HepG2 (cell line): ENCODE measurements at regions not wholly inside any gene's neighbourhood (a gene's known extent, or its start where the extent isn't known, plus 50 kb on each side); places are given as distances from the start of the nearest gene placed in this dataset.

Source experiments
- ATAC-seq: fragments of 200-7000 bp; cut with Tn5 transposase; 3 replicates; pipeline ENCODE4 v1.9.1; 2020; ENCODE audit warnings: mild to moderate bottlenecking, moderate library complexity
- BruUV-seq: library from RNA; stranded (reverse); fragments of 400-500 nt; replicated peaks from 2 replicates; lab custom pipeline; 2021; lab: Mats Ljungman, UMichigan
- CTCF ChIA-PET: fragments of 300-600 bp; formaldehyde crosslinking; extraction: SDS; loops from one replicate; lab custom pipeline; 2021; ENCODE audit warnings: low total read pairs, inconsistent platforms, low intra/inter-chr PET ratio; lab: Yijun Ruan, JAX
- POLR2A ChIA-PET: fragments of 350-600 bp; sonication (Branson Sonifier 250); formaldehyde crosslinking; loops from one replicate; lab custom pipeline; 2020; ENCODE audit warnings: antibody characterized with exemption, inconsistent platforms; lab: Yijun Ruan, JAX
- DNase-seq: peaks from one replicate; pipeline ENCODE4 v3.0.0-alpha.2; 2015; ENCODE audit warnings: low spot score
- FAIRE-seq: peaks from 3 replicates; lab custom pipeline; 2011; peaks lifted over from hg19 to GRCh38; lab: Jason Lieb, UNC
- H2AFZ ChIP-seq: one replicate; pipeline ENCODE4 v1.6.1; 2011; ENCODE audit warnings: low read length, inconsistent platforms
- H3K27ac ChIP-seq: fragments of 300-600 bp; 3 replicates; pipeline ENCODE4 v1.8.0; 2011; ENCODE audit warnings: mixed run types, mild to moderate bottlenecking, mixed read lengths, low read length, inconsistent platforms; ENCODE audit not compliant: insufficient read depth; ENCODE audit errors: extremely low read length
- H3K27me3 ChIP-seq, 2 experiments: fragments of 200-600 bp in 1 of 2; 2 replicates in 1 of 2; 3 replicates in 1 of 2; pipeline versions ENCODE4 v1.6.0 to v1.8.0; 2011; ENCODE audit warnings: low read length in 2 of 2, mild to moderate bottlenecking in 2 of 2, moderate library complexity in 2 of 2, inconsistent platforms in 1 of 2; ENCODE audit not compliant: insufficient read depth in 2 of 2, control insufficient read depth in 1 of 2
- H3K36me3 ChIP-seq, 2 experiments: fragments of 200-600 bp in 1 of 2; replicated peaks in 1 of 2; 2 replicates in 1 of 2; 3 replicates in 1 of 2; pipeline versions ENCODE4 v1.5.1 to v1.8.0; 2011; ENCODE audit warnings: low read length in 2 of 2, inconsistent platforms in 1 of 2; ENCODE audit not compliant: insufficient read depth in 2 of 2, control insufficient read depth in 1 of 2
- H3K4me1 ChIP-seq: 2 replicates; pipeline ENCODE4 v1.5.1; 2012; ENCODE audit warnings: low read length, inconsistent platforms; ENCODE audit not compliant: insufficient read depth
- H3K4me2 ChIP-seq: 2 replicates; pipeline ENCODE4 v1.6.0; 2011; ENCODE audit warnings: low read depth, low read length, inconsistent platforms
- H3K4me3 ChIP-seq, 3 experiments: fragments of 200-600 bp in 1 of 3; sonication (generic), shearing (Covaris generic) in 1 of 3; replicated peaks in 1 of 3; 2 replicates each; pipeline ENCODE4 v1.5.1; 2011 to 2016; ENCODE audit warnings: low read length in 3 of 3, inconsistent platforms in 2 of 3, low read depth in 2 of 3, mild to moderate bottlenecking in 2 of 3, control low read depth in 1 of 3, mixed read lengths in 1 of 3; ENCODE audit not compliant: insufficient read depth in 1 of 3
- H3K79me2 ChIP-seq: one replicate; pipeline ENCODE4 v1.6.1; 2011; ENCODE audit warnings: low read length, inconsistent platforms; ENCODE audit not compliant: insufficient read depth
- H3K9ac ChIP-seq: 2 replicates; pipeline ENCODE4 v1.6.0; 2011; ENCODE audit warnings: mild to moderate bottlenecking, low read depth, low read length, inconsistent platforms; ENCODE audit not compliant: insufficient read depth
- H3K9me3 ChIP-seq: 2 replicates; pipeline ENCODE4 v1.5.1; 2012; ENCODE audit warnings: mild to moderate bottlenecking, low read length
- H4K20me1 ChIP-seq: 2 replicates; pipeline ENCODE4 v1.6.0; 2011; ENCODE audit warnings: inconsistent platforms, mild to moderate bottlenecking, low read length, moderate library complexity; ENCODE audit not compliant: insufficient read depth
- ATAD3A ChIP-seq: sonication (generic); formaldehyde crosslinking; IDR thresholded peaks from 2 replicates; pipeline ENCODE4 v1.4.0; 2020; ENCODE audit warnings: missing genetic modification reagents
- HDAC2 ChIP-seq: sonication (generic); formaldehyde crosslinking; IDR thresholded peaks from 2 replicates; pipeline ENCODE4 v1.4.0; 2020; ENCODE audit warnings: missing genetic modification reagents
- JUND ChIP-seq: sonication (generic); formaldehyde crosslinking; IDR thresholded peaks from 2 replicates; pipeline ENCODE4 v1.8.0; 2022; ENCODE audit warnings: mild to moderate bottlenecking, missing genetic modification reagents
- KLF12 ChIP-seq: sonication (generic); formaldehyde crosslinking; IDR thresholded peaks from 2 replicates; pipeline ENCODE4 v1.4.0; 2020; ENCODE audit warnings: missing genetic modification reagents, borderline replicate concordance
- KLF16 ChIP-seq, 2 experiments: sonication (generic) in 1 of 2; formaldehyde crosslinking in 1 of 2; IDR thresholded peaks; 2 replicates each; pipeline versions ENCODE4 v1.6.1 to v1.8.0; 2016 to 2023; ENCODE audit warnings: missing genetic modification reagents in 2 of 2, missing compliant biosample characterization in 1 of 2
- NRL ChIP-seq: sonication (generic); formaldehyde crosslinking; IDR thresholded peaks from 2 replicates; pipeline ENCODE4 v1.5.0; 2020; ENCODE audit warnings: missing genetic modification reagents, mild to moderate bottlenecking, moderate library complexity, borderline replicate concordance
- SRY ChIP-seq: sonication (generic); formaldehyde crosslinking; IDR thresholded peaks from 2 replicates; pipeline ENCODE4 v1.8.0; 2022; ENCODE audit warnings: mild to moderate bottlenecking, missing genetic modification reagents
- STAG1 ChIP-seq: sonication (generic); formaldehyde crosslinking; IDR thresholded peaks from 2 replicates; pipeline ENCODE4 v1.4.0; 2020; ENCODE audit warnings: missing genetic modification reagents
- YEATS2 ChIP-seq: sonication (generic); formaldehyde crosslinking; IDR thresholded peaks from 2 replicates; pipeline ENCODE4 v1.4.0; 2020; ENCODE audit warnings: missing genetic modification reagents, borderline replicate concordance
- ZBTB49 ChIP-seq: sonication (generic); formaldehyde crosslinking; IDR thresholded peaks from 2 replicates; pipeline ENCODE4 v1.4.0; 2020; ENCODE audit warnings: missing genetic modification reagents, borderline replicate concordance
- ZNF143 ChIP-seq: sonication (generic); formaldehyde crosslinking; IDR thresholded peaks from 2 replicates; pipeline ENCODE4 v1.4.0; 2020; ENCODE audit warnings: missing genetic modification reagents
- ZNF275 ChIP-seq: sonication (generic); formaldehyde crosslinking; IDR thresholded peaks from 2 replicates; pipeline ENCODE4 v1.8.0; 2022; ENCODE audit warnings: missing genetic modification reagents, mild to moderate bottlenecking, inconsistent platforms, borderline replicate concordance
- ZNF33B ChIP-seq: sonication (generic); formaldehyde crosslinking; IDR thresholded peaks from 2 replicates; pipeline ENCODE4 v1.5.1; 2020; ENCODE audit warnings: mild to moderate bottlenecking, missing genetic modification reagents
- ZNF563 ChIP-seq: sonication (generic); formaldehyde crosslinking; IDR thresholded peaks from 2 replicates; pipeline ENCODE4 v1.8.0; 2022; ENCODE audit warnings: mild to moderate bottlenecking, moderate library complexity, missing genetic modification reagents
- ZNF746 ChIP-seq: sonication (generic); formaldehyde crosslinking; IDR thresholded peaks from 2 replicates; pipeline ENCODE4 v1.8.0; 2022; ENCODE audit warnings: mild to moderate bottlenecking, missing genetic modification reagents
- ZNF747 ChIP-seq: sonication (generic); formaldehyde crosslinking; IDR thresholded peaks from 2 replicates; pipeline ENCODE4 v1.8.1; 2023; ENCODE audit warnings: missing genetic modification reagents, mild to moderate bottlenecking, borderline replicate concordance
- ZNF790 ChIP-seq: sonication (generic); formaldehyde crosslinking; IDR thresholded peaks from 2 replicates; pipeline ENCODE4 v1.8.0; 2022; ENCODE audit warnings: missing genetic modification reagents, mild to moderate bottlenecking, borderline replicate concordance
- ZNF850 ChIP-seq: sonication (generic); formaldehyde crosslinking; conservative IDR thresholded peaks from 2 replicates; pipeline ENCODE4 v1.9.0; 2021; ENCODE audit warnings: mild to moderate bottlenecking, missing genetic modification reagents
- WGBS: methylation state at CpG from one replicate; pipeline ENCODE4 v1.1.6; 2017; ENCODE audit warnings: low lambda C conversion rate; 5-methylcytosine and 5-hydroxymethylcytosine counted together
- in situ Hi-C: cut with HindIII; loops from 2 replicates; pipeline ENCODE4 v1.10.0; 2017; ENCODE audit warnings: low pct_unique_long_range_greater_than_20kb; ENCODE audit not compliant: extremely low pct_ligation_motif_present
- intact Hi-C: fragments of 100-400 bp; cut with micrococcal nuclease; formaldehyde crosslinking; loops from one replicate; pipeline ENCODE4 v1.10.0; 2022; ENCODE audit not compliant: unreplicated experiment

GRCh38 chr11:25206762-25207161 is 709.9 kb downstream of the LUZP2 start:
- BruUV-seq = no TSS peak
- H3K4me3 ChIP-seq = no peak overlapping the region
- ChIA-PET POLR2A (no interaction called here), CTCF (no interaction called here)
- no peak overlapping the region for H3K27ac ChIP-seq
- H3K4me2 ChIP-seq = no peak overlapping the region
- FAIRE-seq = no peak
- no peak for TF ChIP-seq ZBTB49
- TF ChIP-seq KLF16 (CRISPR knock-in tag; IDR thresholded peaks at IDR 0.05) = no peak
- TF ChIP-seq ZNF790 (CRISPR knock-in tag) = no peak
- no peak for TF ChIP-seq ZNF33B
- TF ChIP-seq HDAC2 = no peak
- TF ChIP-seq SRY (CRISPR knock-in tag) = no peak
- TF ChIP-seq KLF12 (CRISPR knock-in tag) = no peak
- no peak for TF ChIP-seq ATAD3A (CRISPR knock-in tag)
- TF ChIP-seq ZNF563 (CRISPR knock-in tag) = no peak
- TF ChIP-seq ZNF747 = no peak
- no peak for TF ChIP-seq JUND
- TF ChIP-seq ZNF850 (CRISPR knock-in tag) = no peak
- TF ChIP-seq STAG1 (CRISPR knock-in tag) = no peak
- TF ChIP-seq NRL (CRISPR knock-in tag) = no peak
- no peak for TF ChIP-seq ZNF275 (CRISPR knock-in tag)
- TF ChIP-seq YEATS2 (CRISPR knock-in tag) = no peak
- TF ChIP-seq ZNF746 (CRISPR knock-in tag) = no peak
- TF ChIP-seq ZNF143 = no peak
- no peak for DNase-seq
- whole genome bisulfite sequencing = 0% methylated on average over 1 of the region's 1 CpG
- no peaks in the 10 kb centered on the region for H3K4me1 ChIP-seq
- H3K9me3 ChIP-seq = peaks cover 50% of the 10 kb centered on the region
- no peaks in the 10 kb centered on the region for H4K20me1 ChIP-seq
- intact Hi-C loops (no loop called here), in situ Hi-C loops (no loop called here)
- H3K36me3 ChIP-seq = no peaks in the 10 kb centered on the region
- no peaks in the 10 kb centered on the region for H3K27me3 ChIP-seq
- H2AFZ ChIP-seq = no peak overlapping the region
- no peak overlapping the region for H3K9ac ChIP-seq
- no peak for ATAC-seq
- no peaks in the 10 kb centered on the region for H3K79me2 ChIP-seq
